Ovary (tissue), 7 donors: ENCODE measurements at regions not wholly inside any gene's neighbourhood (a gene's known extent, or its start where the extent isn't known, plus 50 kb on each side); places are given as distances from the start of the nearest gene placed in this dataset.
"Not testable (repeated sequence)": the region's sequence is repeated elsewhere in the genome, so short reads cannot be mapped to it uniquely, and the experiment has no call there.

ENCODE experiments used
- DNase-seq, 5 donors: peaks; one replicate each; pipeline ENCODE4 v3.0.0-alpha.2; 2019 to 2020
- H3K27ac ChIP-seq, 2 donors: fragments of 200-600 bp; one replicate each; pipeline versions ENCODE4 v1.5.1 to v1.8.0; 2019 to 2022
- H3K27me3 ChIP-seq: fragments of 200-600 bp; one replicate; pipeline ENCODE4 v1.8.0; 2022
- H3K36me3 ChIP-seq: fragments of 200-600 bp; sonication (generic); one replicate; pipeline ENCODE4 v1.5.1; 2019
- H3K4me1 ChIP-seq: one replicate; pipeline ENCODE4 v1.8.1; 2013; ENCODE audit warnings: mild to moderate bottlenecking, moderate library complexity; ENCODE audit not compliant: insufficient read depth
- H3K4me3 ChIP-seq: fragments of 200-600 bp; sonication (generic); one replicate; pipeline ENCODE4 v1.5.1; 2017
- H3K9me3 ChIP-seq, 2 donors: fragments of 200-600 bp in 1 of 2; sonication (generic) in 1 of 2; one replicate each; pipeline versions ENCODE4 v1.5.1 to v1.8.1; 2013 to 2019; ENCODE audit warnings: mild to moderate bottlenecking in 1 of 2, moderate library complexity in 1 of 2
- CTCF ChIP-seq, 3 donors: fragments of 450-650 bp in 2 of 3; fragments of 200-600 bp in 1 of 3; IDR thresholded peaks; one replicate each; pipeline versions ENCODE4 v1.5.1 to v1.8.0; 2016 to 2022; ENCODE audit warnings: antibody characterized with exemption in 3 of 3, mild to moderate bottlenecking in 1 of 3
- EP300 ChIP-seq: sonication (generic); formaldehyde crosslinking; IDR thresholded peaks from one replicate; pipeline ENCODE4 v1.6.1; 2017; ENCODE audit warnings: antibody characterized with exemption
- POLR2A ChIP-seq: fragments of 450-650 bp; IDR thresholded peaks from one replicate; pipeline ENCODE4 v1.6.1; 2017; ENCODE audit warnings: antibody characterized with exemption, mild to moderate bottlenecking, moderate library complexity
- WGBS, 3 donors: extraction: QIAGEN DNeasy Blood & Tissue Kit in 1 of 3; methylation state at CpG; one replicate each; pipeline versions ENCODE4 v1.1.5 to v1.1.7; 2013 to 2017; 5-methylcytosine and 5-hydroxymethylcytosine counted together
- intact Hi-C, 4 donors: fragments of 100-400 bp; cut with DNase I; formaldehyde crosslinking; loops; one replicate each; pipeline versions ENCODE4 v1.11.0 to v1.15.1; 2022 to 2023
- donor health status: DM: no; HTN: no; CAD: no; lungs with moderate emphysema.
- donor health status: DM: no; HTN: no; CAD: no.
- donor health status: Bipolar disorder and iron deficiency.
- donor health status: DM: no; HTN: no; CAD: no.
- donor health status: DM: yes; HTN: yes; CAD: no.

DNA sequence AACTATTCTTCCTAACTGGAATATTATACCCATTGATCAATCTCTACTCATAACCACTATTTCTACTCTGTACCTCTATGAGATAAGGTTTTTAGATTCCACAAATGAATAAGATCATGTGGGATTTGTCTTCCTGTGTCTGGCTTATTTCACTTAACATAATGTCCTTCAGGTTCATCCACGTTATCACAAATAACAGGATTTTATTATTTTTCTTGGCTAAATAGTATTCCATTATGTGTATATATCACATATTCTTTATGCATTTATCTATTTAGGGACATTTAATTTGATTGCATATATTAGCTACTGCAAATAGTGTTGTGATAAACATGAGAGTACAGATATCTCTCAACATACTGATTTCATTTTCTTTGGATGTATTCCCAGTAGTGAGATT, 823.0 kb upstream of the ADGRB3 start:
- H3K9me3 ChIP-seq: no peaks in the 10 kb centered on the region
- H3K27ac ChIP-seq: no peak overlapping the region
- no peaks in the 10 kb centered on the region for H3K27me3 ChIP-seq
- no peak overlapping the region for H3K4me3 ChIP-seq
- H3K36me3 ChIP-seq: no peaks in the 10 kb centered on the region
- intact Hi-C loops: no loop called here
- WGBS, 3 donors: 80 to 87% (median 86%) methylated on average over 1 of the region's 1 CpG
- TF ChIP-seq POLR2A: no peak
- no peak for TF ChIP-seq CTCF (IDR thresholded peaks at IDR 0.05)
- no peak for DNase-seq
- no peaks in the 10 kb centered on the region for H3K4me1 ChIP-seq

GRCh38 chr6:67811239-67812037, 823.6 kb upstream of the ADGRB3 start:
- no peak overlapping the region for H3K27ac ChIP-seq
- no peaks in the 10 kb centered on the region for H3K36me3 ChIP-seq
- no peaks in the 10 kb centered on the region for H3K4me1 ChIP-seq
- no peak for TF ChIP-seq CTCF (IDR thresholded peaks at IDR 0.05)
- no peak for DNase-seq
- no peak overlapping the region for H3K4me3 ChIP-seq
- intact Hi-C loops: no loop called here
- no peaks in the 10 kb centered on the region for H3K27me3 ChIP-seq
- WGBS, 3 donors: 85 to 89% (median 86%) methylated on average over 3 of the region's 3 CpGs
- H3K9me3 ChIP-seq: no peaks in the 10 kb centered on the region

GRCh38 chr6:67804808-67805207, 830.3 kb upstream of the ADGRB3 start:
- DNase-seq, H3K36me3 ChIP-seq, H3K27me3 ChIP-seq, H3K4me3 ChIP-seq, intact Hi-C loops, H3K9me3 ChIP-seq, H3K27ac ChIP-seq, H3K4me1 ChIP-seq: not testable (repeated sequence)
- WGBS, 3 donors: 88 to 91% (median 89%) methylated on average over 5 of the region's 5 CpGs

- Histone ChIP-seq H3K4me1 (no peaks in the 10 kb centered on the region), H3K9me3 (no peaks in the 10 kb centered on the region), H3K27me3 (no peaks in the 10 kb centered on the region), H3K36me3 (no peaks in the 10 kb centered on the region), H3K27ac (no peak overlapping the region), H3K4me3 (no peak overlapping the region)
- DNase-seq: no peak
- intact Hi-C loops: no loop called here
- TF ChIP-seq POLR2A (no peak), EP300 (no peak), CTCF (IDR thresholded peaks at IDR 0.05) (no peak)
Observed at GRCh38 chr6:67802771-67803170, 832.3 kb upstream of the ADGRB3 start.

DNA sequence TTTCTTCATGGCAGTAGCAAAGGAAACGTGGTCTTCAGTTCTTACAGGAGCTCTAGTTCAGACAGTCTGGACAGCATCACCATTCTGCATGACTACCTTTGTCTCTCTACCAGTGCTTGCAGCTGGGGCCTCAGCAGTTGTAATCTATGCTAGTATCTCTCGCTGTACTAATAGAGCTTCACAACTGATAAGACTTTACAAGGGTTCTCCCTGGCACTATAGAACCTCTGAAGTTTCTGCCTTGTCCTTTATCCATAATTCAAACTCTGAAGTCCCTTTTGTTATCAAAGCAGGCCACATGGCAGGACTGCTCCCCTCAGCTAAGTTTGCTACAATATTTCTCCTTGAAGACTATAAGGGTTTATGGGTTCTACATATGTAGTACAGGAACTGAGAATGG, 842.1 kb upstream of the ADGRB3 start:
- Histone ChIP-seq H3K36me3 (no peaks in the 10 kb centered on the region), H3K4me3 (no peak overlapping the region), H3K27ac (no peak overlapping the region), H3K27me3 (no peaks in the 10 kb centered on the region), H3K4me1 (no peaks in the 10 kb centered on the region), H3K9me3 (no peaks in the 10 kb centered on the region)
- WGBS, 3 donors: 72 to 77% (median 76%) methylated on average over 2 of the region's 2 CpGs
- intact Hi-C loops: no loop called here
- TF ChIP-seq EP300: no peak
- TF ChIP-seq POLR2A: no peak
- TF ChIP-seq CTCF (IDR thresholded peaks at IDR 0.05): no peak
- no peak for DNase-seq
